ENCODE measurements at regions not wholly inside any gene's neighbourhood (a gene's known extent, or its start where the extent isn't known, plus 50 kb on each side); places are given as distances from the start of the nearest gene placed in this dataset.

- no peaks in the 10 kb centered on the region for H3K9me3 ChIP-seq
- no peaks in the 10 kb centered on the region for H3K36me3 ChIP-seq
- H3K4me3 ChIP-seq (ENCODE audit: low read depth in 1 of 2, low read length in 1 of 2) = no peak overlapping the region
- no peak for TF ChIP-seq CTCF (IDR thresholded peaks at IDR 0.05)
- H3K4me1 ChIP-seq (ENCODE audit: control insufficient read depth in 1 of 2, insufficient read depth in 1 of 2, low read depth in 1 of 2, low read length in 1 of 2) = no peaks in the 10 kb centered on the region
- no peak overlapping the region for H3K27ac ChIP-seq
- no peaks in the 10 kb centered on the region for H3K27me3 ChIP-seq
Measured at GRCh38 chr13:50593207-50593606, 250.3 kb downstream of the DLEU7 start.

GRCh38 chr13:50594276-50595051 is 249.0 kb downstream of the DLEU7 start:
- Histone ChIP-seq H3K4me3 (ENCODE audit: low read depth in 1 of 2, low read length in 1 of 2) (no peak overlapping the region), H3K36me3 (no peaks in the 10 kb centered on the region), H3K27me3 (no peaks in the 10 kb centered on the region), H3K27ac (no peak overlapping the region), H3K9me3 (no peaks in the 10 kb centered on the region), H3K4me1 (ENCODE audit: control insufficient read depth in 1 of 2, insufficient read depth in 1 of 2, low read depth in 1 of 2, low read length in 1 of 2) (no peaks in the 10 kb centered on the region)
- TF ChIP-seq CTCF (IDR thresholded peaks at IDR 0.05) = no peak

- no peak overlapping the region for H3K27ac ChIP-seq
Measured at GRCh38 chr13:50595196-50595595, 248.3 kb downstream of the DLEU7 start.

GRCh38 chr13:50596156-50596555 is 247.3 kb downstream of the DLEU7 start:
- no peak overlapping the region for H3K27ac ChIP-seq
- H3K36me3 ChIP-seq = no peaks in the 10 kb centered on the region
- no peaks in the 10 kb centered on the region for H3K4me1 ChIP-seq (ENCODE audit: control insufficient read depth in 1 of 2, insufficient read depth in 1 of 2, low read depth in 1 of 2, low read length in 1 of 2)
- no peaks in the 10 kb centered on the region for H3K27me3 ChIP-seq
- no peaks in the 10 kb centered on the region for H3K9me3 ChIP-seq
- no peak for TF ChIP-seq CTCF (IDR thresholded peaks at IDR 0.05)
- H3K4me3 ChIP-seq (ENCODE audit: low read depth in 1 of 2, low read length in 1 of 2) = no peak overlapping the region

More at GRCh38 chr13:50595196-50595595, 248.3 kb downstream of the DLEU7 start:
- H3K4me3 ChIP-seq (ENCODE audit: low read depth in 1 of 2, low read length in 1 of 2) = no peak overlapping the region
- no peaks in the 10 kb centered on the region for H3K4me1 ChIP-seq (ENCODE audit: control insufficient read depth in 1 of 2, insufficient read depth in 1 of 2, low read depth in 1 of 2, low read length in 1 of 2)
- no peak for TF ChIP-seq CTCF (IDR thresholded peaks at IDR 0.05)
- no peaks in the 10 kb centered on the region for H3K27me3 ChIP-seq
- H3K36me3 ChIP-seq = no peaks in the 10 kb centered on the region
- no peaks in the 10 kb centered on the region for H3K9me3 ChIP-seq

GRCh38 chr13:50596776-50597203 is 246.7 kb downstream of the DLEU7 start:
- no peaks in the 10 kb centered on the region for H3K4me1 ChIP-seq (ENCODE audit: control insufficient read depth in 1 of 2, insufficient read depth in 1 of 2, low read depth in 1 of 2, low read length in 1 of 2)
- no peaks in the 10 kb centered on the region for H3K36me3 ChIP-seq
- no peak overlapping the region for H3K4me3 ChIP-seq (ENCODE audit: low read depth in 1 of 2, low read length in 1 of 2)
- H3K9me3 ChIP-seq = no peaks in the 10 kb centered on the region
- H3K27ac ChIP-seq = no peak overlapping the region
- no peak for TF ChIP-seq CTCF (IDR thresholded peaks at IDR 0.05)
- no peaks in the 10 kb centered on the region for H3K27me3 ChIP-seq
